ENCODE measurements at regions not wholly inside any gene's neighbourhood (a gene's known extent, or its start where the extent isn't known, plus 50 kb on each side); places are given as distances from the start of the nearest gene placed in this dataset.

- DNase-seq (ENCODE audit: low spot score) = no peak
Observed at GRCh38 chr11:15815246-15816195, 540.8 kb downstream of the SOX6 start.

GRCh38 chr11:15816260-15816871 is 540.0 kb downstream of the SOX6 start:
- peak; percentile 13 for DNase-seq (ENCODE audit: low spot score)

- no peak for DNase-seq (ENCODE audit: low spot score)
Observed at GRCh38 chr11:15817001-15817400, 539.3 kb downstream of the SOX6 start.

- no peak for DNase-seq (ENCODE audit: low spot score)
Observed at GRCh38 chr11:15818132-15818842, 538.1 kb downstream of the SOX6 start.

GRCh38 chr11:15819679-15820286 is 536.6 kb downstream of the SOX6 start:
- peak; percentile 68 for DNase-seq (ENCODE audit: low spot score)

DNA sequence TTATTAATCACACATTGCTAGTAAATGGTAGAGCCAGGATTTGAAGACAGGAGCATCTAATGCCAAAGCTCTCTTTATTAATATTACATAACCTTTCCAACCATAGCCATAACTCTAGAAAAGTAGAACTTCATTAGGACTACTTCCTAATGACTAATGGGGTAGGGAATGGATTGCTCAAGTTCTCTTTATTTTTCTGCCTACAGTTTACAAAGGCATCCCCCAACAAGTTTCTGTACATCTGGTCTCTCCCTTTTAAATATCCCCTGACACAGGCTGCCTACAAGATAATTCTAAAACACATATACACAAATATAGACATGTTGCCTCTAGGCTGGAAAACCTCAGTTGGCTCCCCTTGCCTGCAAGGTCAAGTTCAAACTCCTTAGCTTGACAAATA is 534.9 kb downstream of the SOX6 start:
- DNase-seq (ENCODE audit: low spot score) = no peak

DNA sequence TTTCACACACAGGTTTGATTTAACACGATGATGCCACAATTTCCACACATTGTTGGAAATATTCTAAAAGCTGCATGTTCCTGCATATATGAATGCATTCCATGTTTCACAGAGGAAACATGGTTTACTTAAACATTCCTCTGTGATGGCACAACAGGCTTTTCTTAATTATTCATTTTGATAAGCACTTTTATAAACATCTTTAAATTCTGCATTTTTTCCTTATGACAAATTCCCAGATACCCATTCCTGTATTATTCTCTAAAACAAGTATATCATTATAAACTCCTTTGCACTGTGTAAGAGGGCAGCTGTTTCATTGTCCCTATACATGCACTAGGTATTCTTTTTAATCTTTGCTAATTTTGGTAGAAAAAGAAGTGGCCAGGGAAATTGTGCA is 532.3 kb downstream of the SOX6 start:
- no peak for DNase-seq (ENCODE audit: low spot score)

DNA sequence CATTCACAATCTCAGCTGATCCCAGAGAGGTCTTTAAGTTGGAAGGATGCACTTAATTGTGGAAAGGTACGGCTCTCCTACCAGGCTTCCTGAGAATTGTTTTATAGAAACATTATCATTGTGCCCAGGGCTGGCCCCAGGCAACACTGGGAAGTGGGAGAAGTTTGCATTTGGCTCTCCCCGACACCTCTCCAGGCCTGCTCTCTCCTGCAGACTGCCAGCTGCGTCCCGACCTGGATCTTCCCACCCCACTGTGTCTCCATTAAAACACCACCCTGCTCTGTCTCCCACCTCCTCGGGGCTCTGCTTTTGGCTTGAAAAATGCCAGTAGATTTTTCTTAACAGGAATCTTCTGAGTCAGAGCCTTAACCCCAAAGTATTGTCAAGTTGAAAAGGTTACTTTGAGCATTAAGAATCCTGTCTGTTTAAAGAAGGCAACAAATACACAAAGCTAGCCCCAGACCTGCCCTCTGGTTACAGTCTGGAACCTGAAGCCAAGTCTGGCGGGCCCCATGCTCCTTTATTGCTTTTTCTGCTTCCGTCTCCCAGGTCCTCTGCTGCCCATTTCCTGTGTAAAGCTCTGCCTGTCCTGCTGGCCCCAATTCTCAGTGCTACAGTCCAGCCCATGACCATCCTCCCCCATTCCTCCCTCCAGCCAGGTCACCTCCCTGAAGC is 530.2 kb downstream of the SOX6 start:
- no peak for DNase-seq (ENCODE audit: low spot score)

DNA sequence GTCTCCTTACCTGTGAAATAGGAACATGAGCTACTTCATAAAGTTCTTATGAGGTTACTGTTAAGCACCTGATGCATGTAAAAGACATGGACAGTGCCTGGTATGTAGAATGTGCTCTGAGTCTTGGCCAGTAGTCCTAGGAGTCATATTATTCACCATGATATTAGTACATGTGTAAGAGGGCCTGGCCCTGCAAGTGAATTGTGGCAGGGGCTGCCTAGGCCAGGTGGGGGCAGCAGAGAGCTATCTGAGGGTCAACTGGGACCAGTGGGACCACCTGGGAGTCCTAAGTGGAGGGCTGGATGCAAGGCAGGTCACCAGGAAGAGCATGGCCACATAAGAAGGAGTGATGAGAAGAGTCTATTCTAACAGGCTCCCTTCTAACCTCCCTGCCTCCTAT is 529.5 kb downstream of the SOX6 start:
- DNase-seq (ENCODE audit: low spot score) = peak; percentile 14

DNA sequence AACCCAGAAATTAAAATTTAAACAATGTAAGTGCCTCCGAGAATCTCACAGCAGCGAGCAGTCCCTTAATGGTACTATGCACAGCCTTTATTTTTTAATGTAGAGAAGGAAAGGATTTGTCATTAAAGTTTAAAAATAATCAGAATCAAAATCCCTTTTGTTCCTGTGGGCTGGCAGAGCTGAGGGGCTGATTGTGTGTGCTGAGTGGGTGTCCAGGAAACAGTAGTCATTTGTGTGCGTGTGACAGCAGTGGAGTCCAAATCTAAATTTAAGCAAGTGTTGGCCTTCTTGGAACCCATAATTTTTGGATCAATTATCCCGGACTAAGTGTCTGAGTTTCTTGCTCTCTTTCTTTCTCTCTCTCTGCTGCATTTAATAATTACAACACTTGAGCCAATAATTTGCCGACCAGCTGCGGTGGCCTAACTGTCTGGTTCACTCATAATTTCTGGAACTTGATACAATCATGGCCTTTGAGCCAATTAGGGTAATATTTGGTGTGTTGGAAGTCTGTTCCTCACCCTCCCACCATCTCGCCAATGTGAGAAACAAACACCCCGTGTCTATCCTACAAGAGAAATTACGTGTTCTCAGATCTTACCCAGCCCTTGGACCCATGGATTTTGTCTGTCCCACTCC is 528.0 kb downstream of the SOX6 start:
- no peak for DNase-seq (ENCODE audit: low spot score)

DNA sequence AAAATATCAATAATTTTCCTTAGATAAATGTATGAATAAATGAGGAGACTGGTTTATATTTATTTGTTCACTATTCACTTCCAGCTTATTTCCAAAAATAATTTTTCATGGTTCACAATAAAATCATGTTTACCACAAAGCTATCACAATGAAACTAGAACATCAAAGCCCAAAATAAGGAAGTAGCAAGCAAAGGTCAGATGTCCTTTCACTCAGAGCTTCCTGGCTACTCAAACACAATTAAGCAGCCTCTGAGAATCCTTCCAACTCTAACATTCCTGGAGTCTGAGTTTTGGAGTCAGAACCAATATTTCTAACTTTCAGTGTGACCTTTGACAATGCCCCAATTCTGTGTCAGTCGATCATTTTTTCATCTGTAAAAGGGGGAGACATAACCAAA is 527.0 kb downstream of the SOX6 start:
- DNase-seq (ENCODE audit: low spot score) = no peak

DNA sequence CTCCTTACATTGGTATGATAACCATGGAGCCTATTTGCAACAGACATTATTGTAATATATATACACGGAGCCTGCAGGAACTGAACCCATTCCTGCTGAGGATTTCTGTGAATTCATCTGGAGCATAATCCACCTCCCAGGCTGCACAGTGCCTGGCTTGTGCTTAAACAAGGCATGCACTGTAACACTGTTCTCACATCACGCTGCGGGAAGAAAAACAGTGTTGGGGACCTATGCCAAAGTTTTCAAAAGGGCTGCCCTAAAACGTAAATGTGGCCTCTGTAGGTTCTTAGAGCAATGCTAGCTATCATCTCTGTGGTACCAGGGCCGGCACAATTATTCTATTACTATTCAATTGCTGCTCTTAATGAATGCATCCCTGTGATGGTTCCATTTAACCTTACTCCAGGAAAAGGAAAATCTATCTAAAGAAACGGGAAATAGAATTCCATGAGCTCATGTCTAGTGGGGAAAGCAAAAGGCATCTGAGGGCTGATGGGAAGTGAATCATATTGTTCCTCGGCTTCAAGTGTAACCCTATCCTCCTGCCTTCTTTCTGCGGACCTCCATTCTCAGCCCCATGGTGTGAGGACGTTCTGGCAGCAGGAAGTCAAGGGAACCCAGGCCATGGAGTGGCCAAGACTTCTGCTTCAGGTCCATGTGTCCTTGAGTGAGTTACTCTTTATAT is 525.5 kb downstream of the SOX6 start:
- no peak for DNase-seq (ENCODE audit: low spot score)

DNA sequence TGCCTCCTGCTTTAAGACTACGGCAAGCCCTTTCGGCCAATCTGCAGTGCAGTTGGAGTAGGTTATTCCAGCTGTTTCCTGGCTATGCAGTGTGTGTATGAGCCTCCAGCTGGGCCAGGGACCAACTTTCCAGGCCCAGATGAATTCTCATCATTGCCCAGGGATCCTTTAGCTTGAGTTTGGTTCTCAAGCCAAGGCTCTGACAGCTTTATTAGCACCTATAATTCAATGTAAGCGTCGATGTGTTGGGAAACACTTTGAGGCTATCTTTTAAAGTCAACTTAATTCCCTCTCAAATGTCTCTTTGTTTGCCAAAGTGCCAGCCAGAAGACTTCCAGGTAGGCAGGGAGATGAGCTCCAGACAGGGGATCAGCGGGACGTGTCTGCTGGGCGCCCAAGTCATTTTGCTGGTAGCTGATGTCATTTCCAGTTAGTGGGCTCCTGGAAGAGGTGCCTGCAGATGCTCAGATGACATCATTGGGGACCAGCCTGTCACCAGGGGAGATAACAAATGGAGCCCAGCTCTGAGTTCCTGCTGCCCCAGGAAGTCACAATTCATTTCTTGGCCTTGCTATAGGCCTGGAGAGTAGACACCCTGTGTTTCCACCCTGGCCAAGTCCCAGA is 520.4 kb downstream of the SOX6 start:
- DNase-seq (ENCODE audit: low spot score) = no peak

GRCh38 chr11:15836795-15837194 is 519.6 kb downstream of the SOX6 start:
- DNase-seq (ENCODE audit: low spot score) = no peak

GRCh38 chr11:15837901-15838489 is 518.4 kb downstream of the SOX6 start:
- DNase-seq (ENCODE audit: low spot score) = no peak

DNA sequence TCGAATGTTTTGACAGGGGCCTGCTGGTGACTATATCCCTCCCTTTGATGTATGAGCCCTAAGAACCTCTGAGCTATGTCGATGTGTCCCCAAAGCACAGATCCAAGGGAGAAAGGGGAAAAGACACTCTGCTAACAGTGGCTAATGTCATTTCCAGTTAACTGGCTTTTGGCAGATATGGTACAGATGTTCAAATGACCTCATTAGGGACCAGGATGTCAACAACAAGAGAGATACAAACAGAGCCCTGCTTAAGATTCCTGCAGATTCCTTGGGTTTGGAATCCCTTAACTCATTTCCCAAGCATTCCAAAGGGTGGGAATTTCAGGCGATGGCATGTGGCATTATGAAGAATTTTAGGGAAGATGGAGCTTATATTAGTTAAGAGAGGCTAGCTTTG is 517.3 kb downstream of the SOX6 start:
- DNase-seq (ENCODE audit: low spot score) = no peak

DNA sequence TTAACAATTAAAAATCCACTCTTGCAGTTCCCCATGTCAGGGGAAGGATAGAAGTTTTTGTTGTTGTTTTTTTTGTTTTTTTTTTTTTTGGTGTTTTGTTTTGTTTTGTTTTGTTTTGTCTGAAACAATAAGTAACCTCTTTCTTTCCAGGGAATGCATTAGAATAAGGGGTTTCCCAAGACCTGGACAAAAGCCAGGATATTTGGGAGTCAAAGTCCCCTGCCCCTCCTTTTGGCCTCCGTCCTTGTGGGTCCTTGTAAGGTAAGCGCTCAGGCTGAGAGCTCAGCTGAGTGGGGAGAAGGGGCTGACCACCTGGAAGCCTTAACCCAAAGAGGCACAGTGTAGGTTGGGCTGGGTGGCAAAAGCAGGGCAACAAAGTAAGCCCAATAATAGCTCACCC is 515.4 kb downstream of the SOX6 start:
- DNase-seq (ENCODE audit: low spot score) = no peak

DNA sequence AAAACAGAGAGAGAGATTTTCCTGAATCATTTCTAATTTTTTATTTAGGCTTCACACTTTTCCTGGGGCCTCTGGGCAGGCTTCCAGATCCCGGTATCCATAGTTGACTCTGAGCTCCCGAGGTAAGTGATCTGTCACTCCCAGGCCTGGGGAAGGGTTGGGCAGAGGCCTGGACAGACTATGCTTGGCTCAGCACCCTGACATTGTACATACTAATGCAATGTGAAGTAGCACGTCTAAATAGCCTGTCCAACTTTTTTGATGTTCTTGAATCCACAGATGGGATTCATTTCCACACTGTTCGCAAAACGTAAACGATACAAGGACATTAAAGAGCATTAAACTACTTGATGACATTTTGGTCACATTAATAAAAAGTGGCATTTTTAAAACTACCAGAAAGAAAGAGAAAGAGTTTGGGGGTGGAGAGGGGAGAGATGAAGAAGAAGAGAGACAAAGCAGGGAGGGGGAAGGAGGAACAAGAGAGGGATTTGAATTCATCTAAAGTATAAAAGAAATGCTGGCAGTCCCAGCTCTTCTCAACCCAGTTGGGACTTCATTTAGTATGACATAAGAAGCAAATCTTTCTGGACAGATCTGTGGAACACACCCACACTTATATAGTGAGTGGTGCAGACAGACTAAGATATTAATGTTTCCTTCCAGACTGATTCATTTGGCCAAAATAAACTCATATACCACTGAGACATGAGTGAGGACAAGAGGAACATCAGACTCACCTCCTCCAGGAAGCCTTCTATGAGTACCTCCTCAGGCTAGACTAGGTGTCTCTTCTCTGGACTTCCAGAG is 514.2 kb downstream of the SOX6 start:
- DNase-seq (ENCODE audit: low spot score) = no peak

- DNase-seq (ENCODE audit: low spot score) = no peak
Observed at GRCh38 chr11:15843309-15843872, 513.0 kb downstream of the SOX6 start.
